ENCODE measurements at regions not wholly inside any gene's neighbourhood (a gene's known extent, or its start where the extent isn't known, plus 50 kb on each side); places are given as distances from the start of the nearest gene placed in this dataset.
"Not testable (repeated sequence)": the region's sequence is repeated elsewhere in the genome, so short reads cannot be mapped to it uniquely, and the experiment has no call there.

DNA sequence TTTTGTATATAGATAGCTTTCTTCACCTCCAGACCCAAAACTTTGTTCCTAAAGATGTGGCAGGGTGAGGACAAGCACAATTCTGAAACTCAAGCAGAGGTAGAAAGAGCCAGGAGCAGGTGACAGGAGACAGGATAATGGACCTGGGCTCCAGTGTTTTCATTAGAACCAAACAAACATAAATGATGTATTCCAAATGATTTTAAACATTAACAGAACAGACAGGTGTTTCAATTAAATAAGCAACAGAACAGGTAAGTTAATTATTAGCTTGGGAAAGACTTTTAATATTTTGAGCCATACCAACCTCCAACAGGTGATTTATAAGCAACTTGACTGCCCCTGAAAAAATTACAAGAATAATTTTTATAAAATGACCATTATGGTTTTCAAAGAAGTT, 459.4 kb upstream of the LCORL start:
- no peak for DNase-seq

DNA sequence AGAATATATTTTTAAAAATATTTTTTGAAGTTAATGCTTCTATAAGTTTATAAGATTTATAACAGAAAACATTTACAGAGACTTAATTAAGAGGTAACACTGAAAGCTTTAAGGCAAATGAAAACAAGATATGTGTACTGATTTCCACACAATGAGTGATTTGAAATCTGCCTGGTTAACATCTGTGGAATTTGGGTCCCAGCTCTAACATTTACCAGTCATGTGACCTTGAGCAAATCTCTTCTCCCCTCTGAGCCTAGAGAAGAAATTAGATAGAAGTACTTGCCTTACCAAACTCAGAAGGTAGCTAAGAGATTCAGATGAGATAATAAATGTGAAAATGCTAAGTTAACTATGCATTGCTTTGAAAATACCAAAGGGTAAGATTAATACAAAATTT, 458.8 kb upstream of the LCORL start:
- no peak for DNase-seq

DNA sequence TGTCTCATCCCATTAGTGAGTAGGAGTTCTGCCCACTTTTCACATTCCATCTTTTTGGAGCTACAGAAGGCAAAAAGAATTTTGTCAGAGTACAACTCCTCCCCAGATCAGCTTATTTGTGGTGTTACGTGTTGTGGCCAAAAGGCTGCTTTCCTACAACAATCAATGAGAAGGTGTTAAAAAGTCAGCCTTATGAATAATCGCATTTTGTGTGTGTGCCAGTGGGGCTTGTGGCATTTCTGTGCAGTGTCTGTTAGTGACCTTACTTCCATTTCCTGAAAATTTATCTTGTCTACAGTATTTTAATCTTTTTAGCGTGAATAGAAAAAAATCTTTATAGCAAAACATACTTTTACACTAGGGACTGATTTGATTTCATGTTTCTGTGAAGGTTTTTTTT, 458.3 kb upstream of the LCORL start:
- no peak for DNase-seq

DNA sequence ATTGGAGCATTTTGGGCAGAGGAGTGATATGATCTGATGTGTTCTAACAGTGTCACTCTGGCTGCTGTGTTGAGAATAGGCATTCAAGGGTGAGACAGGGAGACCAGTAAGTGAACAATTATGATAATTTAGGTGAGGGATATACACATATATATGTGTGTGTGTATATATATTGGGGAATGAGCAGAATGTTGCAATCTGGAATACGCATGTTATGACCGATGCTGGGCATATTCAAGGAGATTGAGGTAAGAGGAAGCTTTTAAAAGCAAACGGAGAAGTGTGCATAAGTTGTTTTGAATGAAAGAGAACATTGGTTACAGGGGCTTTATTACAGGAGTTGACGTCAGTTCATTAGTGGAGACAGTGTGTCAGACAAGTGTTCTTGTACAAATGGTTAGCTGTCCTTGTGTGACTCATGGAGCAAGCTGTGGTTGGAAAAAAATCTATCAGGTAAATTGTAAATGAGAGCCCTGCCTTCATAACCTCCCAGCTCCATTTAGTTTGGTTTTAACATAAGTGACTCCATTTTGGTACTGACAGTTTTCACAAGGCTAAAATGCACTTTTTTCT, 442.5 kb upstream of the LCORL start:
- DNase-seq: no peak

DNA sequence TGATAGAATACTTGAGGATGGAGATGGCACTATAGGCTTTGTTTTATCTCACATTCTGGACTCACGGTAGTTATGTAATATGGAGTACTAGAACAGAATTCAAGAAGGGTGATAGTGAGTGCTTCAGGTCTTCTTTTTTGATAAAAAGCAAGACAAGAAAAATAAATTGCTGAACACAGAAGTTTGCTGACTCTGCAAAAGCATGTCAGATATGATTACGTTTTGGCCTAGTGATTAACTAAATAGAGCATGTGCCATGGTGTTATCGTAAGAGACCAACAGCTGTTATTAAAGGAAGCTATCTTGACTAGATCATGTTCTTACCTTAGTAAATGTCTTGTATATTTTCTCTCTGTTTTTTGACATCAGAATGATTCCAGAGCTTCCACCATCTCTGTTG, 436.9 kb upstream of the LCORL start:
- no peak for DNase-seq

DNA sequence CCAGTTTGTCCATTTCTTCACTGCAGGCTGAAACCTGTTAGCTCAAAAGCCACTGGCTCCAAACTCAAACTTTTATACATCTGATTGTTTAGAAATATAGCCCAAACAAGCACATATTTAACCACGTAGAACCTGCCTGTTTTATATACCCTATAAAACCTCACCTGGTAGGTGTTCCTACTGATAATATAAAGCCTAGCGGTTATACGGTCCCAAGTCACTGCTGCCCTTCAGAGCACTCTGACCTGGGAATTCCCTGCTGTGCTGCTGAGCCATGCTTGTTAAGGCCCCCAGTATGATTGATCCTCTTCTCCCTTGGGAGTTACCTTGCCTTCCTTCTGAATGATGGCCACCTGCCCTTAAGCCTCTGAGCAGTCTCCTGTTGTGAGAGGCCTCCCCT, 432.8 kb upstream of the LCORL start:
- no peak for DNase-seq

DNA sequence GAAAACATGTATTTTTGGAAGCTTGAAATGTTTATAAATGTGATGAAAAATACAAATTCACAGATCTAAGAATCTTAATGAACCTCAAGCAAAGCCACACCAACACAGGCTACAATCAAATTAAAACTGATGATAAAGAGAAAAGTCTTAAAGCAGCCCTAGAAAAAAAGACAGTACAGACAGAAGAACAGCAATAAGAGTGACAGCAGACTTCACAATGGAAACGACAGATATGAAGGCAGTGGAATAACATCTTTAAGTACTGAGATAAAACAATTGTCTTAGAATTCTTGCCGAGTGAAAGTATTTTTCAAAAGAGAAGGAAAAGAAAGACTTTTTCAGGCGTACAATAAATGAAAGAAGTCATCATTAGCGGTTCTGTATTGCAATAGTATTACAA, 423.6 kb upstream of the LCORL start:
- no peak for DNase-seq

DNA sequence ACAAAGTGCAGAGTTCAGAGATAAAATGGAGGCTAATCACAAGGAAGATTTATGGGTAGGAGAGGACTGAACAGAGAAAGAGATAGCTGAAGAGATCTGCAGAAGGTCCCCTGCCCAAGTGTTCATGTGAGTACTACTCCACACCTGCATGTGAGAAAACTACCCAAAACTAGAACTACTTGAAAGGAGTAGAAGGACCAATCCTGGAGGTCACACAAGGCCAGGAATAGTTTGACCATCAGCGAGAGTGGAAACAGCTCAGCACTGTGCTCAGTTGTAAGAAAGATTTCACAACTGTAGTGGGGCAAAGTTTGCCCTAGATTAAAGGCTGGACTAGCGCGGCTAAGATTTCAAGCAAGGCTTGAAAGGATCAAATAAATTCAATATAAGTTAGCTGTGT, 422.7 kb upstream of the LCORL start:
- DNase-seq: no peak

DNA sequence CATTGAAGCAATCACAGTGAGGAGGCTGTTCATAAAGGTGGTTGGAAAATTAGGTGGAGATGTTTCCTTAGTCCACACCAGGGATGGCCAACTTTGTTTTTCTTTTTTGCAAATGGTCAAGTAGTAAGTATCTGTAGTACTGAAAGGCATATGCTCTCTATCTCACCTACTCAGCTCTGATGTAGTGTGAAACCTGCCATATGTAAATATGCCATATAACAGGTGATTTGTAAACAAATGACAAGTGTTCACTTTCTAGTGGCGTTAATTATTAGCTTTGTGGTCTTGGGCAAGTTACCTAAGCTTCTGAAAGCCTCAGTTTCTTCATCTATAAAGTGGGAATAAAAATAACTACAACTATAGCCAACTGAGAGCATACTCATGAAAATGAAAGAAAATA, 421.4 kb upstream of the LCORL start:
- DNase-seq: no peak

DNA sequence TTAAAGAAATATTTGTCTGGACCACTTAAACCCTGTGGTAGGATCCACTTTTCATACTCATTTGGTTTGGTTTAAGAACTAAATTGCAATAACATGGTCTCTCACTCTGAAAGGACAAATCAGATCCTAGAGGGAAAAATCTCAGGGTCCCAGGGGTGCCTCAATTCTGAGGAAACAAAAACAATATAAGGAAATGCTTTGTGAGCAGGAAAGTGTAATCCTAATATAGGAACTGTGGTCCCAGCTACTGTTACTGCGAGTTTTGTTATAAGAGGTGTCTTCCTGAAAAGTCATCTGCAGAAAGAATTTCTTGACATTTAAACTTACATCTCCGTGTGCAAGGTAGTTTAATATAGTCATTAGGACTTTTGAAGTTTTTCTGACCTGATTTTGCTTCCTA, 420.1 kb upstream of the LCORL start:
- DNase-seq: no peak

DNA sequence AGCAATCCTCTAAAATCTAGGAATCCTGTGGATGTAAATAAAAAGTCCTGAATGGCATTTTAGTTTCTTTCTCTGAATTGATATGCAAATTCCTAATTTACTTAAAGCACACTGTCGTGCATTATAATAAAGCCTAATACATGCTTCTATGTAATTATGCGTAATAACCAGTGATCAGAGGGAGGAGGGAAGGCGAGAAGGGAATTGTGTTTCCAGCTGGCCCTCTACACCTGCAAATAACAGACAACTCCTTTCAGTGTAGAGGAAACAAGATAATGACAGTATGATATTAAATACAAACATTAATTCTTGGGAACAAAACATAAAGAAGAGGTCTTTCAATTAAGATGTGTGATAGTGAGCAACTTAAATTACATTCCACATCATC, 419.6 kb upstream of the LCORL start:
- DNase-seq: no peak

DNA sequence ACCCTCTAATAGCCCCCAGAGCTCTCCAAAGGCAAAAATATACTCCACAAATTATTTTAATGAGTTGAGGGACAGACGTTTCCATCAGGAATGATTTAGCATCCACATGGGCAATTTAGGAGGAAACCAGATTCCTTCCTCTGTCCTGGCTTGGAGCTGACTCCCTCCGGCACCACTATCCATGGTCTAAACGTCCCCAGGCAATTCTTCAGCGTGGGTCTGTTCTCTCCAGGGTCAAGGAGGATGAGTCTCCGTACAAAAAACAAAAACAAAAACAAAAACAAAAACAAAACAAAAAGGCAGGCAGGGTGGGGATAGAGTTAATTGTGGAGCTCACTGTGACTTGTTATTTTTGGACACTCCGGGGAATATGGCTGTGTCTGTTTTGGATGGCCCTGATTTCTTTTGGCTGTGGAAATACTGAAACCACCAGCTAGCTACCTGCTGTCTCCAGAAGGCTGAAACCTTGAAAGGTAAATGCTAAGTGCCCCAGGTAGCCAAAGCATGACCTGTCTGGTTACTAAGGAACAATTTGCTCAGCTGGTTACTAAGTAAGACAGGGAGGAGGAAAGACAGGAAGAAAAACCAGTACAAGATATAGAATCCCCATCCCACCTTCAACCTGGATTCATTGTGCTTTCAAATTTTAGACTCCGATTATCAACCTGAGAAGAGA, 419.1 kb upstream of the LCORL start:
- no peak for DNase-seq

DNA sequence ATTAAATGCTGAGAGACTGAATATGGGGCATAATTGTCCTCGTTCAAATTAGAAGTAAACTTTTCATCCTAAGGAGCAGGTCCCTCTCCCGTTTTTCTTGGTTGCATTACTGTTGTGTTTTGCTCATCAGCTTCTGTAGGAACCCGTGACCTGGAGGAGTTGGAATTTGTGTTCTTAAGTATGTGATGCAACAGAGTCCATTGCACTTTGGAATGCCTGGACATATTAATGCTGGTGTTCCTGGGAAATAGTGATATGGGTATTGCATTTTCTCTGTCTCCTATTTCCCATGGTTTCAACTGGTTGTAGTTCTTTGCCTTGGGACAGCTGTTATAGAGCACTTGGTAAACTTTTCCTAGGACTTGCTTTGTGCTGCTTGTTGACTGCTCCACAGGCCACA, 417.8 kb upstream of the LCORL start:
- DNase-seq: no peak

DNA sequence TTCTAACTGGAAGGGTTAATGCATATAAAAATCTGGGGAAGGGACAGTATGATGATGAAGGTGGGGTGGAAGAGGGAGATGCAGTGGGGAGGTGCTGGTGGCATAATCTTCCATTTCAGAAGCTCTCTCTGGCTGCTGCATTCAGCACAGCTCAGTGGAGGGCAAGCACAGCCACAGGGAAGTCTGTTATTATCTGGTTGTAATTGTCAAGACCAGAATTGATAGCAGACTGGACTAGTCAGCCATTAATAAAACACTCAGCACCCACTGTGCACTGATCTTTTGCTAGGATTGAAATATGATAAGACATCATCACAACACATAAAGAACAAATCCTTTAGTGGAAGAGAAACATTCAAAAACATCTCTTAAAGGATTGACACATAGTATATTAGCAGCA, 414.2 kb upstream of the LCORL start:
- DNase-seq: no peak

DNA sequence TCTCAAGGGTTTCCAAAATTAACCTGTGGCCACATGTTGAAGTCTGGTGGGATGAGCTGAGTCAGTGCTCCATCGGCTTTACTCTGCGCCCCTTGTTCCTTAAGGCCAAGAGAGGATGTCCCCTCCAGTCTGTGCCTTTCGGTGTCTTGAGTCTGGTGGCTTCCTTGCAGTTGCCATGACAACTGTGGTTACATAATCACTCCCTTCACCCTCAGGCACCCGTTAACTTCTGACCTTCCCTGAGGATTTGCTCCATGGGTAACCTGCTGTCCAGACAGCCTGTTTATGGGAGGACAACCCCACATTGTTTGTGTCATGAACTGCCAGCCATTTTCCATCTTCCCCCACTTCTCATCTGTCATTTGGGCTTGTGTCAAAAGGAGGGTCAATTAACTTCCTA, 401.1 kb upstream of the LCORL start:
- DNase-seq: no peak

DNA sequence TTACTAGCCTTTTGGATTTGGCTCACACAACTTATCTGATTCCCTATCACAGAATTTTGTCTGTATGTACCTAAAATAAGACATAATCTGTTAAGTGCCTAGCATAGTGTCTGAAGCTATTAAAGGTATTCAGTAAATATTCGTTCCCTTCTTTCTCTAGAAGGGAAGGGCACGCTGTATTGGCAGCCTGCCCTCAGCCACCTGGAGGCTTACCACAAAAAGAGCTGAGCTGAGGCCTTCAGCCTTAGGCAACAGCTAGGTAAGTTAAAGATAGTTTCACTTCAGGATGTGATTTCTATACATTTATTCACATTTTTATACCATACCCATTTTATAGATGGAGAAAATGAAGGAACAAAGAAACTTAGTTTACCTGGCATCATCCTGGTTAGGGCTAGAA, 400.0 kb upstream of the LCORL start:
- no peak for DNase-seq

DNA sequence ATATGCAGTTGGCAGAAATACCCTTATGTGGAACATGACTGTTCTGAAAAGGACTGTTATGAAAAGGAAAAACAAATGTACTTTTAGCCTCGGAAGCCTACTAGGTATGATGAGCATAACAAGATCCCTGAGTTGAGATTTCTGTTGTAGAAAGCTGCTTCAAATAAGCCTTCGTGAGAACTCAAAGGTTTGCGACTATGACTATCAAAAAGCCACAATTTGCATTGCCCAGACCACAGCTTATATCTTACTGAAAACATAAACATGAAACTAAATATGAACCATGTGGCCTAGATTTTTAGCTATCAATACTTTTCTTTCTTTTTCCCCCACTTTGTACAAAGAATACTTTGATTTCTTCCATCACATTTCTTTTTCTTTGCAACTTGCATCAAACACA, 398.2 kb upstream of the LCORL start:
- no peak for DNase-seq

DNA sequence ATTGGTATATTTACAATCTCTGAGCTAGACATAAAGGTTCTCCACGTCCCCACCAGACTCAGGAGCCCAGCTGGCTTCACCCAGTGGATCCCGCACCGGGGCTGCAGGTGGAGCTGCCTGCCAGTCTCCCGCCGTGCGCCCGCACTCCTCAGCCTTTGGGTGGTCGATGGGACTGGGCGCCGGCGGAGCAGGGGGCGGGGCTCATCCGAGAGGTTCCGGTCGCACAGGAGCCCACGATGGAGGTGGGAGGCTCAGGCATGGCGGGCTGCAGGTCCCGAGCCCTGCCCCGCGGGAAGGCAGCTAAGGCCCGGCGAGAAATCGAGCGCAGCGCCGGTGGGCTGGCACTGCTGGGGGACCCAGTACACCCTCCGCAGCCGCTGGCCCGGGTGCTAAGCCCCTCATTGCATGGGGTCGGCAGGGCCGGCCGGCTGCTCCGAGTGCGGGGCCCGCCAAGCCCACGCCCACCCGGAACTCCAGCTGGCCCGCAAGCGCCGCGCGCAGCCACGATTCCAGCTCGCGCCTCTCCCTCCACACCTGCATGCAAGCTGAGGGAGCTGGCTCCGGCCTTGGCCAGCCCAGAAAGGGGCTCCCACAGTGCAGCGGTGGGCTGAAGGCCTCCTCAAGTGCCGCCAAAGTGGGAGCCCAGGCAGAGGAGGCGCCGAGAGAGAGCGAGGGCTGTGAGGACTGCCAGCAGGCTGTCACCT, 396.8 kb upstream of the LCORL start:
- not testable (repeated sequence) for DNase-seq

DNA sequence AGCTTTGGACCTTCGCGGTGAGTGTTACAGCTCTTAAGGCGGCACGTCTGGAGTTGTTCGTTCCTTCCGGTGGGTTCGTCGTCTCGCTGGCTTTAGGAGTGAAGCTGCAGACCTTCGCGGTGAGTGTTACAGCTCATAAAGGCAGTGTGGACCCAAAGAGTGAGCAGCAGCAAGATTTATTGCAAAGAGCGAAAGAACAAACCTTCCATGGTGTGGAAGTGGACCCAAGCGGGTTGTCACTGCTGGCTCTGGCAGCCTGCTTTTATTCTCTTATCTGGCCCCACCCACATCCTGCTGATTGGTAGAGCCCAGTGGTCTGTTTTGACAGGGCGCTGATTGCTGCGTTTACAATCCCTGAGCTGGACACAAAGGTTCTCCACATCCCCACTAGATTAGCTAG, 396.1 kb upstream of the LCORL start:
- DNase-seq: not testable (repeated sequence)

DNA sequence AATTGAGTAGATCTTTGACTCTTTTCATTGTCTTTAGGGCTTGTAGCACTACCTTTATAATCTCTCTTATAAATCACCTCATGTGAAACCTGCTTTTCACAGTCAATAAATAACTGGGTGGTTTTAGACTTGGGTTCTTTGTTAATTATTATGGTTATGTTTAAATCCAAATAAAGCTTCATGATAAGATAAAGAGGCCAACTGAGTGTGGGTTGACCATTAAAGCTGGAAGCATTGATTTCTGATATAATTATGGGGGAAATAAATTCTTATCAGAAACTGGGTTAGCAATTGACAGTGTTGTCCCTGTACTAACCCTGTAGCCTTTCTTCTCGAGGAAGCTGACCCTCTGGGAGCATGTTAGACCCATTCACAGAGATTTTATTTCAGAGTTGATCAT, 384.7 kb upstream of the LCORL start:
- no peak for DNase-seq

DNA sequence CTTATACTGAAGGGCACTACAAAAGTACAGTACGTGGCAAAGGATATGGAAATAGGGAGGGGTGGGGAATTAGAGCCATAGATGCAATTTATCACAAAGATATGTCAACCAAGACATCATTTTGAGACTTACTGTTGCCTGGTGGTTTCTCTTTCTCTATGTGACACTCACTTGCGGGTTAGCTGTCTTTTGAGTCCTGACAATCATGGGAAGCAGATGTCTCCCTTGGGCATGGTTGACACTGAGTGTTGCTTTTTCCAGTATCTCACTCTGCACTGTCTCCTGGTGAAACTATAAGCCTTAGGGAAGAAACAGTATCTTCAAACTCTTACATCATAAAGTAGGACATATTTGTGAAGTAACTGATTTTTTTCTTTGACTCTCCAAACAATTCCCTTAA, 383.5 kb upstream of the LCORL start:
- DNase-seq: no peak

DNA sequence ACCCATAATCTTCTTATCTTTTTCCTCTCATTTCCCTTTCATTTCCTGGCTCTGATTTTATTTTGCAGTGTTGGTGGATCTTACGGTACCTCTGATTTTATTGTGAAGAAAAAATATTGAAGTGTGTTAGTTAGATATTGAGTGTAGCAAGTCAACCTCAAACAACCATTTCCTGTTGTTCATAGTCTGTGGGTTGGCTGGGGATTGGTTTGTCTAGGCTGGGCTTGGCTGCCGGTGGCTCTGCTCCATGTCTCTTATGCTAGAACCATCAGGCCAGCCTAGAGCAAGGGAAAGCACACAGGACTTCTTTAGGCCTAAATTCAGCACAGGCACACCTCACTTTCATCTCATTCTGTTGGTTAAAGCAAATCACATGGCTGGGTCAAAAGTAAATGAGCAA, 383.1 kb upstream of the LCORL start:
- no peak for DNase-seq

DNA sequence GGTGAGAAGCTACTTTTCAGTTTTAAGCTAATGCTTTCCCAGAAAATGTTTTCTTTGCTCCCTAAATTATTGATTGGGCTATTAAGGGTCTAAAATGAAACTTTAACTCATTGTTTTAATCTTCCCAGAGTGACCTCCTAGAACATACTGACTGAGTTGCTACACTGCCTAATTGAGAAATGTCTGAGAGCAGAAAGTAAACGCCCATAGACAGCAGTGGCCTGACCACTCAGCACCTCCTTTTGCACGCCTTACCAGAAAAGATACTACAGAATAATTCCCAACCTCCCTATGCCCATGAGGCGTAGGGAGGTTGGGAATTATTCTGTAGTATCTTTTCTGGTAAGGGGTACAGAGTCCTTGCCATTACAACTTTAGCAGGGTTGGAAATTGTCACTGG, 381.8 kb upstream of the LCORL start:
- DNase-seq: no peak

DNA sequence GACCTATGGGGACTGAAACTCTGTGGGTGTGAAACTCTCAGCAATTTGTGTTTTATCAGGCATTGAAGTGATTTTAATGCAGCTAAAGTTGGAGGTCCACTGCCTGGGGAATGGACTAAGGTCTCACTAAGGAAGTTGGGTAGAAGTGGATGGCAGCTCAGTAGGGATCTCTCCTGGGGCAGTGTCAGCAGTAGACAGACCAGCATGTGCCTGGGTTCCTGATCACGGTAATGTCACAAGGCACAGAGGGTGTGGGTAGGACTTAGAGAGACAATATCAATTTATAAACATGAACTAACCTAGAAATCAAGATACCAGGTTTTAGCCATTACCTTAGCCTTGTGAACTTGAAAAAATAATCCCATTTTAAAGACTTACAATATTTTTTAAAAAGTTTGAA, 380.3 kb upstream of the LCORL start:
- DNase-seq: no peak

DNA sequence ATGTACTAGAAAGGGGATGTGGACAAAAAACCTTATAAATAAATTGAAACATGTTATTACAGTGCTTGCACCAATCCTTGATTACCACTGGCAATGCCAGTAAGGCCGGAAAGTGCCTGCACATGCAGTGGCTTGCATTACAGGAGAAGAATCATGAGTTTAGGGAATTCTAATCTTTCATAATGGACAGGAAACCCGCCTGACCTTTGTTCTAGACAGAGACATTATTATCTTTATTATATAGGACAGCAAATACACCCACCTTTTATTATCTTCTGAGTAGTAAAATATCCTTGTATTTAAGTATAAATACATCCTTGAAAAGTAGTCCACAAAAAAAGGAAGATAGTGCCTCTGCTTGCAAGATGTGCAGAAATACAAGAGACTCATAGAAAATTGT, 379.9 kb upstream of the LCORL start:
- DNase-seq: no peak
